ENCODE measurements at regions not wholly inside any gene's neighbourhood (a gene's known extent, or its start where the extent isn't known, plus 50 kb on each side); places are given as distances from the start of the nearest gene placed in this dataset.

- H3K4me3 ChIP-seq (replicated peaks; ENCODE audit: low read depth, low read length) = no peak overlapping the region
- no peak for DNase-seq (ENCODE audit: extremely low read depth, low read depth)
- no peak for TF ChIP-seq CTCF (IDR thresholded peaks at IDR 0.05; ENCODE audit: low read depth, low read length, missing control alignments)
Observed at GRCh38 chr12:111174251-111174960, 194.5 kb downstream of the PHETA1 start.

- no peak overlapping the region for H3K4me3 ChIP-seq (replicated peaks; ENCODE audit: low read depth, low read length)
- TF ChIP-seq CTCF (IDR thresholded peaks at IDR 0.05; ENCODE audit: low read depth, low read length, missing control alignments) = no peak
- DNase-seq (ENCODE audit: extremely low read depth, low read depth) = no peak
Observed at GRCh38 chr12:111173836-111174235, 195.1 kb downstream of the PHETA1 start.

GRCh38 chr12:111173391-111173790 is 195.5 kb downstream of the PHETA1 start:
- no peak for TF ChIP-seq CTCF (IDR thresholded peaks at IDR 0.05; ENCODE audit: low read depth, low read length, missing control alignments)
- DNase-seq (ENCODE audit: extremely low read depth, low read depth) = no peak
- H3K4me3 ChIP-seq (replicated peaks; ENCODE audit: low read depth, low read length) = no peak overlapping the region

- no peak for DNase-seq (ENCODE audit: extremely low read depth, low read depth)
- no peak for TF ChIP-seq CTCF (IDR thresholded peaks at IDR 0.05; ENCODE audit: low read depth, low read length, missing control alignments)
- H3K4me3 ChIP-seq (replicated peaks; ENCODE audit: low read depth, low read length) = no peak overlapping the region
Observed at GRCh38 chr12:111172786-111173185, 196.1 kb downstream of the PHETA1 start.

DNA sequence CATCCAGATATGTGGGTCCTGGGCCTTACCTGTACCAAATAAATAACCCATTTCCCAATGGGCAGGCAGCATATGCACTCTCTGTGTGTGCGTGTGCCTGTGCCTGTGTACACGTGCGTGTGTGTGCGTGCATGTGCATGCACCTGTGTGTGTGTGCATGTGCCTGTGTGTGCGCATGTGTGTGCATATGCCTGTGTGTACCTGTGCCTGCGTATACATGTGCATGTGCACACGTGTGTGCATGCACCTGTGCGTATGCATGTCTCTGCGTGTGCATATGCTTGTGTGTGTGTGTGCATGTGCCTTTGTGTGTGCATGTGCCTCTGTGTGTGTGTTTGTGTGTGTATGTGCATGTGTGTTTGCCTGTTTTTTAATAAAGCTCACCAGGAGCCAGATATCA is 197.1 kb downstream of the PHETA1 start:
- H3K4me3 ChIP-seq (replicated peaks; ENCODE audit: low read depth, low read length) = no peak overlapping the region
- no peak for TF ChIP-seq CTCF (IDR thresholded peaks at IDR 0.05; ENCODE audit: low read depth, low read length, missing control alignments)
- no peak for DNase-seq (ENCODE audit: extremely low read depth, low read depth)

GRCh38 chr12:111171345-111171744 is 197.6 kb downstream of the PHETA1 start:
- H3K4me3 ChIP-seq (replicated peaks; ENCODE audit: low read depth, low read length) = no peak overlapping the region
- no peak for DNase-seq (ENCODE audit: extremely low read depth, low read depth)
- no peak for TF ChIP-seq CTCF (IDR thresholded peaks at IDR 0.05; ENCODE audit: low read depth, low read length, missing control alignments)

- DNase-seq (ENCODE audit: extremely low read depth, low read depth) = no peak
- no peak for TF ChIP-seq CTCF (IDR thresholded peaks at IDR 0.05; ENCODE audit: low read depth, low read length, missing control alignments)
- H3K4me3 ChIP-seq (replicated peaks; ENCODE audit: low read depth, low read length) = no peak overlapping the region
Observed at GRCh38 chr12:111170543-111170942, 198.4 kb downstream of the PHETA1 start.
